ENCODE measurements at regions not wholly inside any gene's neighbourhood (a gene's known extent, or its start where the extent isn't known, plus 50 kb on each side); places are given as distances from the start of the nearest gene placed in this dataset.

DNA sequence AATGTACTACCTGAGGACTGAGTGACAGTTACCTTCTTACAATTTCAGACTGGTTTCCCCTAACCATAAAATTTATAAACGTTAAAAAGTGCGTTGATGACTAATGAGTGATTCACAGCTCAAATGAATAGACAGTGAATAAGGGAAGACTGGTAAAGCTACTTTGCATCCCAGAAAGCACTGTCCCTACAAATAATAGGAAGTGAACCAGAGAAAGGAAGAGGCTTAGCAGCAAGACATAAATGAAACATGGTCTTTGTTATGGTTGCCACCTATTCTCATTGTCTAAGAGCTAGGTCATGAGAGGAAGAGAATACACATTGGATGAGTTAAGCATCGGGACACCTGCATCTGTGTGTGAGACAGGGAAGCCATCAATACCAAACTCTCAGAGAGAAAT lies 849.2 kb downstream of the TAF11L14 start (continued):
- TF ChIP-seq, protein P1, sequence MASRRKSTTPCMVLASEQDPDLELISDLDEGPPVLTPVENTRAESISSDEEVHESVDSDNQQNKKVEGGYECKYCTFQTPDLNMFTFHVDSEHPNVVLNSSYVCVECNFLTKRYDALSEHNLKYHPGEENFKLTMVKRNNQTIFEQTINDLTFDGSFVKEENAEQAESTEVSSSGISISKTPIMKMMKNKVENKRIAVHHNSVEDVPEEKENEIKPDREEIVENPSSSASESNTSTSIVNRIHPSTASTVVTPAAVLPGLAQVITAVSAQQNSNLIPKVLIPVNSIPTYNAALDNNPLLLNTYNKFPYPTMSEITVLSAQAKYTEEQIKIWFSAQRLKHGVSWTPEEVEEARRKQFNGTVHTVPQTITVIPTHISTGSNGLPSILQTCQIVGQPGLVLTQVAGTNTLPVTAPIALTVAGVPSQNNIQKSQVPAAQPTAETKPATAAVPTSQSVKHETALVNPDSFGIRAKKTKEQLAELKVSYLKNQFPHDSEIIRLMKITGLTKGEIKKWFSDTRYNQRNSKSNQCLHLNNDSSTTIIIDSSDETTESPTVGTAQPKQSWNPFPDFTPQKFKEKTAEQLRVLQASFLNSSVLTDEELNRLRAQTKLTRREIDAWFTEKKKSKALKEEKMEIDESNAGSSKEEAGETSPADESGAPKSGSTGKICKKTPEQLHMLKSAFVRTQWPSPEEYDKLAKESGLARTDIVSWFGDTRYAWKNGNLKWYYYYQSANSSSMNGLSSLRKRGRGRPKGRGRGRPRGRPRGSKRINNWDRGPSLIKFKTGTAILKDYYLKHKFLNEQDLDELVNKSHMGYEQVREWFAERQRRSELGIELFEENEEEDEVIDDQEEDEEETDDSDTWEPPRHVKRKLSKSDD (CRISPR knock-in tag; IDR thresholded peaks at IDR 0.05; ENCODE audit: low read depth): no peak

DNA sequence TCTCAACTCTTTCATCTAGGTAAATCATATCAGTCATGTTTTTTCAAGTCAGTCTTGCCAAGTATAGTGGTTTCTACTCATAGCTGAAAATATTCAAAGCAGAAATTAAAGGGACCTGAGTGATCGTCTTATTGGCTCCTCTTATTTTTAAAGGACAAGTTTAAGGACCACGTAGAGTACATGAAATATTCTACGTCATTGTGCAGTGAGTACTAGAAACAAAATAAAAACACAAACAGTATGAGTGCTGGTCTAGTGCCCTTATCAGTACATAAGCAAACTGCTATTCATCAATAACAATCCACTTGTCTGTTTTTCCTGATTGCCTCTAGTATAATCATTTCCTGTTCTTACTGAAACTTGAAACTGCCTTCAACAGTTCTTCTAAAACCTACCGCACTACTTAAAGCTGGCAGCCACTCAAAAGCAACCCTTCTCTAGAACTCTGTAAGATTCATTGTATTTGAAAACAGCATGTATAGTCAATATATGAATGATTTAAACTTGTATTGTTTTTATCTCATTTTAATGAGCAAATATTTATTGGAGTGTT lies 853.7 kb downstream of the TAF11L14 start:
- no TSS peak for BruUV-seq (replicated peaks)
- ATAC-seq: no peak
- Histone ChIP-seq H3K36me3 (replicated peaks in 1 of 2; ENCODE audit: control insufficient read depth in 1 of 2, insufficient read depth in 2 of 2, low read length in 2 of 2) (no peaks in the 10 kb centered on the region), H3K79me2 (ENCODE audit: insufficient read depth, low read length) (no peaks in the 10 kb centered on the region), H4K20me1 (ENCODE audit: insufficient read depth, low read length) (no peaks in the 10 kb centered on the region), H3K4me1 (ENCODE audit: insufficient read depth, low read length) (no peaks in the 10 kb centered on the region), H3K27ac (ENCODE audit: extremely low read length, insufficient read depth, low read length) (no peak overlapping the region), H2AFZ (ENCODE audit: low read length) (no peak overlapping the region), H3K4me3 (replicated peaks in 1 of 3; ENCODE audit: insufficient read depth in 1 of 3, low read depth in 2 of 3, low read length in 3 of 3) (no peak overlapping the region), H3K4me2 (ENCODE audit: low read depth, low read length) (no peak overlapping the region), H3K9ac (ENCODE audit: insufficient read depth, low read depth, low read length) (no peak overlapping the region), H3K9me3 (ENCODE audit: low read length) (peaks cover 18% of the 10 kb centered on the region), H3K27me3 (ENCODE audit: control insufficient read depth in 1 of 2, insufficient read depth in 2 of 2, low read length in 2 of 2) (no peaks in the 10 kb centered on the region)
- in situ Hi-C loops (cut with HindIII; ENCODE audit: extremely low pct_ligation_motif_present, low pct_unique_long_range_greater_than_20kb): no loop called here
- ChIA-PET POLR2A (no interaction called here), CTCF (ENCODE audit: low intra/inter-chr PET ratio, low total read pairs) (no interaction called here)
- 15% methylated on average over 4 of the region's 4 CpGs for WGBS (ENCODE audit: low lambda C conversion rate)
- intact Hi-C loops (cut with micrococcal nuclease; ENCODE audit: unreplicated experiment): no loop called here
- no peak for DNase-seq (ENCODE audit: low spot score)
- no peak for FAIRE-seq
- TF ChIP-seq, protein P2, sequence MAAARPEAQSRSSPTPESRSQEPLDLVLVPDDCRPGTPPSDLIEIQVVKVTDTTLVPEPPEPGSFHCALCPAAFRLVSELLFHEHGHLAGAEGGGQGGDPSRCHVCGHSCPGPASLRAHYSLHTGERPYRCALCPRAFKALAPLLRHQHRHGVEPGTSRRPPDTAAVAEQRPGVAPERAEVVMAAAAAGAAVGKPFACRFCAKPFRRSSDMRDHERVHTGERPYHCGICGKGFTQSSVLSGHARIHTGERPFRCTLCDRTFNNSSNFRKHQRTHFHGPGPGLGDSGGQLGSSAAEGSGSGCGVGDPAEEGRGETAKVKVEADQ (CRISPR knock-in tag; IDR thresholded peaks at IDR 0.05; ENCODE audit: borderline replicate concordance): no peak

DNA sequence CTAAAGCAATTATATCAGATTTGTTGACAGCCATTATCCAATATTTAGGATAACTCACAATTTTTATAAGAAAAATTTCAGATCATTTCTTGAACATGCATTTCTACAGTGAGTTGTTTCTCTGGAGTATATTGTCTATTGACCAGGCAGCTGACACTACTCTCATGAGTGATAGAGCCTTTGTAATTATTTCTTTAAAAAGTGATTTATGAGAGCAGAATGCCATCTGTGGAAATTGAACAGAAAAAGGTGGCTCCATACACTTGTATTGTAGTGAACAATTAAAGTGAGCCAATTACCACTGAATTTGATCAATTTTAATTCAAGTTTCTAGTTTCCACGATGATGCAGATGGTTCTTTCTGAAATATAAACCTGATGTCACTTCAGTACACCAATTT lies 855.4 kb downstream of the TAF11L14 start:
- TF ChIP-seq ZSCAN22 (CRISPR knock-in tag; IDR thresholded peaks at IDR 0.05) (no peak), ZNF235 (CRISPR knock-in tag; IDR thresholded peaks at IDR 0.05; ENCODE audit: borderline replicate concordance) (no peak), HOXA3 (CRISPR knock-in tag; IDR thresholded peaks at IDR 0.05) (no peak), IRF2 (CRISPR knock-in tag; IDR thresholded peaks at IDR 0.05) (no peak)
- TF ChIP-seq, protein P3, sequence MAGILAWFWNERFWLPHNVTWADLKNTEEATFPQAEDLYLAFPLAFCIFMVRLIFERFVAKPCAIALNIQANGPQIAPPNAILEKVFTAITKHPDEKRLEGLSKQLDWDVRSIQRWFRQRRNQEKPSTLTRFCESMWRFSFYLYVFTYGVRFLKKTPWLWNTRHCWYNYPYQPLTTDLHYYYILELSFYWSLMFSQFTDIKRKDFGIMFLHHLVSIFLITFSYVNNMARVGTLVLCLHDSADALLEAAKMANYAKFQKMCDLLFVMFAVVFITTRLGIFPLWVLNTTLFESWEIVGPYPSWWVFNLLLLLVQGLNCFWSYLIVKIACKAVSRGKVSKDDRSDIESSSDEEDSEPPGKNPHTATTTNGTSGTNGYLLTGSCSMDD (CRISPR knock-in tag; IDR thresholded peaks at IDR 0.05): no peak
- Histone ChIP-seq H4K20me1 (ENCODE audit: insufficient read depth, low read length) (no peaks in the 10 kb centered on the region), H3K9ac (ENCODE audit: insufficient read depth, low read depth, low read length) (no peak overlapping the region), H3K27ac (ENCODE audit: extremely low read length, insufficient read depth, low read length) (no peak overlapping the region), H3K4me1 (ENCODE audit: insufficient read depth, low read length) (no peaks in the 10 kb centered on the region), H3K36me3 (replicated peaks in 1 of 2; ENCODE audit: control insufficient read depth in 1 of 2, insufficient read depth in 2 of 2, low read length in 2 of 2) (no peaks in the 10 kb centered on the region), H3K9me3 (ENCODE audit: low read length) (peaks cover 28% of the 10 kb centered on the region), H3K27me3 (ENCODE audit: control insufficient read depth in 1 of 2, insufficient read depth in 2 of 2, low read length in 2 of 2) (no peaks in the 10 kb centered on the region), H3K4me2 (ENCODE audit: low read depth, low read length) (no peak overlapping the region), H2AFZ (ENCODE audit: low read length) (no peak overlapping the region), H3K4me3 (replicated peaks in 1 of 3; ENCODE audit: insufficient read depth in 1 of 3, low read depth in 2 of 3, low read length in 3 of 3) (no peak overlapping the region), H3K79me2 (ENCODE audit: insufficient read depth, low read length) (no peaks in the 10 kb centered on the region)
- ChIA-PET POLR2A (no interaction called here), CTCF (ENCODE audit: low intra/inter-chr PET ratio, low total read pairs) (no interaction called here)
- intact Hi-C loops (cut with micrococcal nuclease; ENCODE audit: unreplicated experiment) (no loop called here), in situ Hi-C loops (cut with HindIII; ENCODE audit: extremely low pct_ligation_motif_present, low pct_unique_long_range_greater_than_20kb) (no loop called here)
- no TSS peak for BruUV-seq (replicated peaks)
- ATAC-seq (no peak), FAIRE-seq (no peak), DNase-seq (ENCODE audit: low spot score) (no peak)
- WGBS (ENCODE audit: low lambda C conversion rate): 3% methylated on average over 1 of the region's 1 CpG

Measured in HepG2 (cell line).